Ectodermal cell (in vitro differentiated cells): ENCODE measurements at regions not wholly inside any gene's neighbourhood (a gene's known extent, or its start where the extent isn't known, plus 50 kb on each side); places are given as distances from the start of the nearest gene placed in this dataset.
"Not testable (repeated sequence)": the region's sequence is repeated elsewhere in the genome, so short reads cannot be mapped to it uniquely, and the experiment has no call there.

Experiments
- H3K27ac ChIP-seq: 2 replicates; pipeline ENCODE4 v1.7.0; 2013; ENCODE audit warnings: mild to moderate bottlenecking, low read depth, low read length; ENCODE audit not compliant: insufficient read depth, poor library complexity, severe bottlenecking
- H3K27me3 ChIP-seq: 2 replicates; pipeline ENCODE4 v1.7.0; 2013; ENCODE audit warnings: mild to moderate bottlenecking, low read length; ENCODE audit not compliant: insufficient read depth, control insufficient read depth, poor library complexity, severe bottlenecking
- H3K36me3 ChIP-seq: one replicate; pipeline ENCODE4 v1.7.0; 2013; ENCODE audit warnings: low read length; ENCODE audit not compliant: control insufficient read depth, insufficient read depth
- H3K4me1 ChIP-seq: one replicate; pipeline ENCODE4 v1.7.0; 2013; ENCODE audit warnings: low read length; ENCODE audit not compliant: control insufficient read depth, insufficient read depth
- H3K4me3 ChIP-seq: 2 replicates; pipeline ENCODE4 v1.7.0; 2013; ENCODE audit warnings: low read depth, low read length, control low read depth; ENCODE audit not compliant: insufficient read depth
- H3K9me3 ChIP-seq: 2 replicates; pipeline ENCODE4 v1.7.0; 2013; ENCODE audit warnings: mild to moderate bottlenecking, low read length, moderate library complexity; ENCODE audit not compliant: control insufficient read depth
- WGBS, 2 experiments: methylation state at CpG; one replicate each; pipeline ENCODE4 v1.1.7; 2013; ENCODE audit warnings: missing lambda C conversion rate in 2 of 2; 5-methylcytosine and 5-hydroxymethylcytosine counted together

DNA sequence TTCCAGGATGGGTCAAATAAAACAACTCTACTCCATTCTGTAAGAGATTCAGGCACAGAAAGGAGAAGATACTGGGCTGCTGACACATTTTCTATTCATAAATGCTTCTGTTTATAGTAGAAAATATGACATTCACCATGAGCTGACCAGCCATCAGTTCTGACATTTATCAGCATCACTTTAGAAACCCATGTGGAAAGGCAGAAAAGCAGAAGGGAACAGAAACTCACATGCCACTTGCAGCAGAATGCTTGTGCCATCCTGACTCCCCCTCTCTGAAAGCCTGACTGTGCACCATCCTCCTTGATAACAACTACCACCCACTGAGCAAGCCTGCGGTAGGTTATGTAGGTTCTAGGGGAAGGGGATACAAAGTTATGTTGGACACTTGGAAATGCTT is 527.7 kb downstream of the TTLL7 start:
- not testable (repeated sequence) for H3K4me3 ChIP-seq, H3K27ac ChIP-seq, H3K36me3 ChIP-seq, H3K9me3 ChIP-seq, H3K4me1 ChIP-seq, H3K27me3 ChIP-seq
- WGBS, 2 experiments: 100% methylated on average over 1 of the region's 1 CpG; no CpG with 5 or more reads in 1 of the 2 experiments

GRCh38 chr1:83468336-83468735 is 530.6 kb downstream of the TTLL7 start:
- H3K27me3 ChIP-seq: not testable (repeated sequence)

DNA sequence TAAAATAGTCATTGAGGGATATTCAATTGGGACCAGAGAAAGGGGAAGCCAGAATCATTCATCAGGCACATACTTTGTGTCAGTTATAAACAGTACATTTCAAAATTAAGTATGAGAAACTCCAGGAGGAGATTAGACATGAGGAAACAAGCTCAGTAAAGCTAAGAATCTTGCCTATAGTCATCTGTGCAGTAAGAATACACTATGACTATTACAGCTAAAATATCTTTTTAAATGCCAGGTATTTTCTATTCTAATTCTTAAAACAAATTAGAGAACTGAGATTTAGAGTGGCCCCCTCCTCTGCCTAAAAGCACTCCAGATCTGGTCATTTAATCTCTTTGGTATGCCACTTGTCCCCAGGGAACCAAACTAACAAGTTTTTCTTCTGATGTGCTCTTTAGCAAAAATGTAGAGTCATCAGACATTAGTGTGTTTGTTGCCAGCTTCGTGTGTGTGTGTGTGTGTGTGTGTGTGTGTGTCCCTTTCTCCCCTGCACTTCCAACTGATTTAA is 541.1 kb downstream of the TTLL7 start:
- not testable (repeated sequence) for H3K4me3 ChIP-seq, H3K9me3 ChIP-seq, H3K4me1 ChIP-seq, H3K36me3 ChIP-seq, H3K27me3 ChIP-seq, H3K27ac ChIP-seq
- WGBS, 2 experiments: no CpG with 5 or more reads among the region's 1 CpG

More at GRCh38 chr1:83468336-83468735, 530.6 kb downstream of the TTLL7 start:
- not testable (repeated sequence) for H3K36me3 ChIP-seq, H3K4me1 ChIP-seq, H3K27ac ChIP-seq, H3K9me3 ChIP-seq, H3K4me3 ChIP-seq
- WGBS, 2 experiments: 93 to 94% methylated on average over 4 of the region's 4 CpGs

GRCh38 chr1:83457281-83457680 is 541.7 kb downstream of the TTLL7 start:
- not testable (repeated sequence) for H3K27ac ChIP-seq, H3K4me1 ChIP-seq, H3K27me3 ChIP-seq, H3K4me3 ChIP-seq, H3K9me3 ChIP-seq, H3K36me3 ChIP-seq
- WGBS, 2 experiments: 100% methylated on average over 1 of the region's 2 CpGs; no CpG with 5 or more reads in 1 of the 2 experiments

DNA sequence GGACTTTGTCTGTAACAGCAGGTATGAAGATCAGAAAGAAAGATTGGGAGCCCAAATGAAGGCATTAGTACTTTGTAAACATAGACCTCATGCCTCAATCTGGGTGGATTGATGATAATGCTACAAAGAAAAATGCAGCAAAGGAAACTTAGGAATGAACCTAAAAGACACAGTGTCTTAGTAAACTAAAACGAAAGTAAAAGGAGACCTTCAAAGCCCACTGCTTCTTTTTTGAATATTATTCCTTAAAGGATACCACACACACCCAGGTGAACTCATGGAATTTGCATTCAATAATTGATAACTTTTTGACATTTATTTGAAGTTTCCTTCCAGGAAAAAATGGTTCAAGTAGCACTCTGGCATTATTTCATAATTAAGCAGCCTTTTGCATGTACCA is 543.2 kb downstream of the TTLL7 start:
- not testable (repeated sequence) for H3K36me3 ChIP-seq, H3K4me3 ChIP-seq, H3K27me3 ChIP-seq, H3K9me3 ChIP-seq, H3K27ac ChIP-seq, H3K4me1 ChIP-seq
- WGBS, 2 experiments: 75% methylated on average over 1 of the region's 1 CpG; no CpG with 5 or more reads in 1 of the 2 experiments

- H3K36me3 ChIP-seq, H3K4me1 ChIP-seq, H3K27me3 ChIP-seq, H3K9me3 ChIP-seq, H3K27ac ChIP-seq, H3K4me3 ChIP-seq: not testable (repeated sequence)
- 63 to 83% methylated on average over 1 to 2 of the region's 3 CpGs for WGBS, 2 experiments
Measured at GRCh38 chr1:83445873-83446272, 553.1 kb downstream of the TTLL7 start.

GRCh38 chr1:83442412-83442811 is 556.5 kb downstream of the TTLL7 start:
- H3K4me1 ChIP-seq, H3K4me3 ChIP-seq, H3K27me3 ChIP-seq, H3K27ac ChIP-seq, H3K36me3 ChIP-seq, H3K9me3 ChIP-seq: not testable (repeated sequence)
- 88 to 100% methylated on average over 1 of the region's 3 CpGs for WGBS, 2 experiments

DNA sequence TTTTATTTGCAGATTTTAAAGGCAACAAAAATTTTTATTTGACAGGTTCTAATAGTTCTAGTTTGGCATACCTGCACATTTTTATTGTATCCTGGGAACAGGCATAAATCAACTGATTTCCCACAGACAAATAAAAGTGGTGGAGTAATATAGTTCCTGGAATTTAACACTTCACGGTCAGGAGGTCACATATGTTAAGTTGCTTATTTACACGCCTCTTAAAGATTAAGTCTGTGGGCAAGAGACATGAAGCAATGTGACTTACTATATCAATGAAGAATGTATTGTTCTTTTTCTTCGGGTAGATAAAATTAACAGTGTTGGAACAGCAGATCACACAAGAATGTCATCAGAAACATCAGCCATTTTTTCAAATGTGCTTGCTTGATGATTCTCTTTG is 558.3 kb downstream of the TTLL7 start:
- H3K27ac ChIP-seq, H3K36me3 ChIP-seq, H3K9me3 ChIP-seq, H3K4me1 ChIP-seq, H3K4me3 ChIP-seq, H3K27me3 ChIP-seq: not testable (repeated sequence)
- WGBS, 2 experiments: 100% methylated on average over 1 to 2 of the region's 3 CpGs

DNA sequence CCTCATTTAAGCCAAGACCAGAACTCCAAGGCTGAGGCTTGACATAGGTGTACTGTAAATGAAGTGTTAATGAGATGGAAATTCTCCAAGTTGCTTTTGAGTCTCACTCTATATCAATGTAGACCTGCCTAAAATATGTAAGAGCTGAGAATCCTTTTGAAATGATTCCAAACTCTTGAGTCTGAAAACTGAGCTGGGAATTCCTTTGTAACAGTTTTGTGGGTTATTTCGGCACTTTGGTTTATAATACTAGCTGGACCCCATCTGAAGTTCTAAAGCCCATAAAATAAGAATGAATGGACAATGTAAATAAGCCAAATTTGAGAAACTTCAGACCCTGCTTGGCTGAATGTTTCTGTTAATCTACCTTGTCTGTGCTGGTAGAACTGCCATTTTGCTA is 558.9 kb downstream of the TTLL7 start:
- not testable (repeated sequence) for H3K27ac ChIP-seq, H3K4me3 ChIP-seq, H3K36me3 ChIP-seq, H3K27me3 ChIP-seq, H3K9me3 ChIP-seq, H3K4me1 ChIP-seq
- 91% methylated on average over 1 of the region's 1 CpG; no CpG with 5 or more reads in 1 of the 2 experiments for WGBS, 2 experiments

DNA sequence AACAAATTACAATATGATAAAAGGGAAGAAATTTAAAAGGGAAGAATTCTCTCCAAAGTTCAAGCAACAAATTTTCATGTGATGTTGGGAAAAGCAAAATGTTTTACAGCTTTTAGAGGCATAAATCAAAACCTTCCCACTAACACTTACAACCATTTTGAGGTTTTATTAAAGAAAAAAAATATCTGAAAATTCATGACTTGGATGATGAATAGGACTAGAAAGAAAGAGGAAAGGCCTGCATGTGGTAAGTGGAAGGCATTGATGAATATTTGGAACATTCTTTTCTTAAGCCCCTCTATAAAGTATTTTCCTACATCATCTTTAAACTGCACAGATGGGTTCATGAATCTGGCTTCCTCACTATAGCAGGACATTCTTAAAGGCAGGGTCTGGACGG is 560.6 kb downstream of the TTLL7 start:
- H3K27ac ChIP-seq, H3K36me3 ChIP-seq, H3K4me3 ChIP-seq, H3K4me1 ChIP-seq, H3K27me3 ChIP-seq, H3K9me3 ChIP-seq: not testable (repeated sequence)
- WGBS, 2 experiments: 89 to 100% methylated on average over 1 of the region's 1 CpG

DNA sequence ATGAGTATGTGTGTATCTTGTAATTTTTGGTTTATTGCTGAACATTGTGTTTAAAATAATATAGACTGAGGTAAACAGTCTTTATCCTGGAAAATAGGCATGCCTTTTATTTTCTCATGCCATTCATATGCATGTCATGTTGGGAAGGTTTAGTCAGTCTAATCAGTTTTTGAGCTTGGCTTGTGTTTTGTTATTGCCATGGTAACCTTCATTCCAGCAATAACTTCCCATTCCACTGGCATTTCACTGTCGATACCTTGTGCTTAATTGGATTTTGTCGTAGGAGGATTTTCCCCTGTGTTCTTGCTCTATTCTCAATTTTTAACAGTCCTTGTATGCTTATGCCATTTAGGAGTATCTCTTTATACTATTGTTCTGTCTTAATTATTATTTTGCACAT is 563.6 kb downstream of the TTLL7 start:
- not testable (repeated sequence) for H3K4me1 ChIP-seq, H3K27ac ChIP-seq, H3K27me3 ChIP-seq, H3K4me3 ChIP-seq, H3K36me3 ChIP-seq, H3K9me3 ChIP-seq
- WGBS, 2 experiments: no CpG with 5 or more reads among the region's 2 CpGs
